ENCODE measurements at regions not wholly inside any gene's neighbourhood (a gene's known extent, or its start where the extent isn't known, plus 50 kb on each side); places are given as distances from the start of the nearest gene placed in this dataset.

- TF ChIP-seq EZH2 (IDR thresholded peaks at IDR 0.05; ENCODE audit: insufficient read depth, poor library complexity, severe bottlenecking) (no peak), EZH2phosphoT487 (IDR thresholded peaks at IDR 0.05; ENCODE audit: insufficient read depth, low read depth) (no peak)
Measured at GRCh38 chr12:85527192-85527591, 247.2 kb downstream of the ALX1 start.

Data from GM23248 (cell line).